Astrocyte (in vitro differentiated cells and primary cell): ENCODE measurements at regions not wholly inside any gene's neighbourhood (a gene's known extent, or its start where the extent isn't known, plus 50 kb on each side); places are given as distances from the start of the nearest gene placed in this dataset.

ENCODE experiments used
- DNase-seq: peaks from one replicate; pipeline ENCODE4 v3.0.0-alpha.2; 2010; ENCODE audit warnings: low read depth
- FAIRE-seq: peaks from 2 replicates; lab custom pipeline; 2011; peaks lifted over from hg19 to GRCh38; lab: Jason Lieb, UNC
- H2AFZ ChIP-seq: 2 replicates; pipeline ENCODE4 v1.6.0; 2012; ENCODE audit warnings: low read depth, low read length, inconsistent platforms
- H3K27ac ChIP-seq: 2 replicates; pipeline ENCODE4 v1.5.1; 2011; ENCODE audit warnings: low read depth, low read length, inconsistent platforms
- H3K27me3 ChIP-seq: 2 replicates; pipeline ENCODE4 v1.6.0; 2011; ENCODE audit warnings: low read length, inconsistent platforms; ENCODE audit not compliant: insufficient read depth
- H3K36me3 ChIP-seq: 2 replicates; pipeline ENCODE4 v1.5.1; 2011; ENCODE audit warnings: low read length, inconsistent platforms; ENCODE audit not compliant: insufficient read depth
- H3K4me1 ChIP-seq: 2 replicates; pipeline ENCODE4 v1.5.1; 2011; ENCODE audit warnings: low read length, inconsistent platforms; ENCODE audit not compliant: insufficient read depth
- H3K4me2 ChIP-seq: 2 replicates; pipeline ENCODE4 v1.6.0; 2012; ENCODE audit warnings: low read length, inconsistent platforms
- H3K4me3 ChIP-seq: 2 replicates; pipeline ENCODE4 v1.5.1; 2011; ENCODE audit warnings: low read depth, mild to moderate bottlenecking, low read length, inconsistent platforms; ENCODE audit not compliant: insufficient read depth
- H3K79me2 ChIP-seq: 2 replicates; pipeline ENCODE4 v1.6.0; 2012; ENCODE audit warnings: mild to moderate bottlenecking, low read length, inconsistent platforms; ENCODE audit not compliant: insufficient read depth
- H3K9ac ChIP-seq: 2 replicates; pipeline ENCODE4 v1.6.0; 2012; ENCODE audit warnings: mild to moderate bottlenecking, low read length, inconsistent platforms
- H3K9me3 ChIP-seq: 2 replicates; pipeline ENCODE4 v1.5.1; 2012; ENCODE audit warnings: low read depth, mild to moderate bottlenecking, low read length, inconsistent platforms; ENCODE audit not compliant: insufficient read depth
- H4K20me1 ChIP-seq: 2 replicates; pipeline ENCODE4 v1.6.0; 2012; ENCODE audit warnings: low read length, inconsistent platforms; ENCODE audit not compliant: insufficient read depth
- H3K27ac Mint-ChIP-seq: one replicate; pipeline ENCODE4 v1.8.0; 2021; ENCODE audit warnings: mild to moderate bottlenecking, mixed read lengths; ENCODE audit not compliant: unreplicated experiment
- H3K27me3 Mint-ChIP-seq: one replicate; pipeline ENCODE4 v1.8.0; 2021; ENCODE audit warnings: low read depth, mixed read lengths; ENCODE audit not compliant: unreplicated experiment
- H3K36me3 Mint-ChIP-seq: one replicate; pipeline ENCODE4 v1.8.0; 2021; ENCODE audit warnings: low read depth, mixed read lengths; ENCODE audit not compliant: unreplicated experiment
- H3K4me1 Mint-ChIP-seq: one replicate; pipeline ENCODE4 v1.8.0; 2021; ENCODE audit warnings: low read depth, mixed read lengths; ENCODE audit not compliant: unreplicated experiment
- H3K4me3 Mint-ChIP-seq: one replicate; pipeline ENCODE4 v1.8.0; 2021; ENCODE audit warnings: mild to moderate bottlenecking, moderate library complexity, mixed read lengths; ENCODE audit not compliant: unreplicated experiment
- H3K9me3 Mint-ChIP-seq: one replicate; pipeline ENCODE4 v1.8.0; 2021; ENCODE audit warnings: mild to moderate bottlenecking, mixed read lengths; ENCODE audit not compliant: unreplicated experiment
- CTCF ChIP-seq: IDR thresholded peaks from 2 replicates; pipeline ENCODE4 v1.5.1; 2011; ENCODE audit warnings: low read depth, mild to moderate bottlenecking, inconsistent platforms, low read length, moderate library complexity; ENCODE audit not compliant: insufficient read depth
- EZH2 ChIP-seq: IDR thresholded peaks from 2 replicates; pipeline ENCODE4 v1.6.1; 2012; ENCODE audit warnings: mild to moderate bottlenecking, low read length, inconsistent platforms; ENCODE audit not compliant: insufficient read depth

GRCh38 chr4:34009951-34010350 is 2234.4 kb downstream of the ARAP2 start:
- no peak overlapping the region for H3K4me3 ChIP-seq

GRCh38 chr4:34010751-34011519 is 2233.4 kb downstream of the ARAP2 start:
- H3K27me3 Mint-ChIP-seq = no peaks in the 10 kb centered on the region
- H3K27me3 ChIP-seq = no peaks in the 10 kb centered on the region
- H3K4me1 ChIP-seq = no peaks in the 10 kb centered on the region
- H3K4me2 ChIP-seq = no peak overlapping the region
- no peak overlapping the region for H3K27ac Mint-ChIP-seq
- no peaks in the 10 kb centered on the region for H3K4me1 Mint-ChIP-seq
- H2AFZ ChIP-seq = no peak overlapping the region
- FAIRE-seq = no peak
- TF ChIP-seq EZH2 (no peak), CTCF (no peak)
- no peaks in the 10 kb centered on the region for H3K79me2 ChIP-seq
- H3K9me3 Mint-ChIP-seq = no peaks in the 10 kb centered on the region
- H3K36me3 ChIP-seq = no peaks in the 10 kb centered on the region
- H3K9ac ChIP-seq = no peak overlapping the region
- no peak overlapping the region for H3K4me3 ChIP-seq
- no peak overlapping the region for H3K27ac ChIP-seq
- no peak for DNase-seq
- no peaks in the 10 kb centered on the region for H3K36me3 Mint-ChIP-seq
- no peaks in the 10 kb centered on the region for H4K20me1 ChIP-seq
- no peak overlapping the region for H3K4me3 Mint-ChIP-seq
- H3K9me3 ChIP-seq = no peaks in the 10 kb centered on the region

More at GRCh38 chr4:34009951-34010350, 2234.4 kb downstream of the ARAP2 start:
- TF ChIP-seq CTCF (no peak), EZH2 (no peak)
- Histone ChIP-seq H3K27me3 (no peaks in the 10 kb centered on the region), H3K9ac (no peak overlapping the region), H3K79me2 (no peaks in the 10 kb centered on the region), H3K36me3 (no peaks in the 10 kb centered on the region), H3K4me1 (no peaks in the 10 kb centered on the region), H3K4me2 (no peak overlapping the region), H4K20me1 (no peaks in the 10 kb centered on the region), H3K27ac (no peak overlapping the region), H3K9me3 (no peaks in the 10 kb centered on the region), H2AFZ (no peak overlapping the region)
- no peak for DNase-seq
- Mint-ChIP-seq H3K27ac (no peak overlapping the region), H3K4me1 (no peaks in the 10 kb centered on the region), H3K27me3 (no peaks in the 10 kb centered on the region), H3K9me3 (no peaks in the 10 kb centered on the region), H3K4me3 (no peak overlapping the region), H3K36me3 (no peaks in the 10 kb centered on the region)
- FAIRE-seq = no peak

GRCh38 chr4:34035225-34035624 is 2209.1 kb downstream of the ARAP2 start:
- Mint-ChIP-seq H3K4me1 (no peaks in the 10 kb centered on the region), H3K27ac (no peak overlapping the region), H3K9me3 (no peaks in the 10 kb centered on the region), H3K27me3 (no peaks in the 10 kb centered on the region), H3K36me3 (no peaks in the 10 kb centered on the region), H3K4me3 (no peak overlapping the region)
- Histone ChIP-seq H3K79me2 (no peaks in the 10 kb centered on the region), H3K9me3 (no peaks in the 10 kb centered on the region), H3K4me3 (no peak overlapping the region), H2AFZ (no peak overlapping the region), H3K27ac (no peak overlapping the region), H3K36me3 (no peaks in the 10 kb centered on the region), H3K4me2 (no peak overlapping the region), H3K4me1 (no peaks in the 10 kb centered on the region), H4K20me1 (no peaks in the 10 kb centered on the region), H3K27me3 (no peaks in the 10 kb centered on the region), H3K9ac (no peak overlapping the region)
- DNase-seq (no peak), FAIRE-seq (no peak)
- no peak for TF ChIP-seq CTCF
- no peak for TF ChIP-seq EZH2
